C4-2B (cell line): ENCODE measurements at regions not wholly inside any gene's neighbourhood (a gene's known extent, or its start where the extent isn't known, plus 50 kb on each side); places are given as distances from the start of the nearest gene placed in this dataset.

Source experiments
- H3K27ac ChIP-seq: fragments of 450-650 bp; 2 replicates; pipeline ENCODE4 v1.5.1; 2017
- ZFX ChIP-seq: fragments of 450-650 bp; IDR thresholded peaks from 2 replicates; pipeline ENCODE4 v1.6.1; 2017
- TF ChIP-seq, protein P1 (sequence below): fragments of 450-650 bp; conservative IDR thresholded peaks from 2 replicates; pipeline ENCODE4 v1.5.1; 2017; ENCODE audit warnings: mild to moderate bottlenecking

- no peak overlapping the region for H3K27ac ChIP-seq
- TF ChIP-seq ZFX, result no peak
- TF ChIP-seq, protein P1, sequence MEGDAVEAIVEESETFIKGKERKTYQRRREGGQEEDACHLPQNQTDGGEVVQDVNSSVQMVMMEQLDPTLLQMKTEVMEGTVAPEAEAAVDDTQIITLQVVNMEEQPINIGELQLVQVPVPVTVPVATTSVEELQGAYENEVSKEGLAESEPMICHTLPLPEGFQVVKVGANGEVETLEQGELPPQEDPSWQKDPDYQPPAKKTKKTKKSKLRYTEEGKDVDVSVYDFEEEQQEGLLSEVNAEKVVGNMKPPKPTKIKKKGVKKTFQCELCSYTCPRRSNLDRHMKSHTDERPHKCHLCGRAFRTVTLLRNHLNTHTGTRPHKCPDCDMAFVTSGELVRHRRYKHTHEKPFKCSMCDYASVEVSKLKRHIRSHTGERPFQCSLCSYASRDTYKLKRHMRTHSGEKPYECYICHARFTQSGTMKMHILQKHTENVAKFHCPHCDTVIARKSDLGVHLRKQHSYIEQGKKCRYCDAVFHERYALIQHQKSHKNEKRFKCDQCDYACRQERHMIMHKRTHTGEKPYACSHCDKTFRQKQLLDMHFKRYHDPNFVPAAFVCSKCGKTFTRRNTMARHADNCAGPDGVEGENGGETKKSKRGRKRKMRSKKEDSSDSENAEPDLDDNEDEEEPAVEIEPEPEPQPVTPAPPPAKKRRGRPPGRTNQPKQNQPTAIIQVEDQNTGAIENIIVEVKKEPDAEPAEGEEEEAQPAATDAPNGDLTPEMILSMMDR, result no peak
These were observed 150.9 kb downstream of the EMP1 start for GRCh38 chr12:13347241-13348043.

- no peak overlapping the region for H3K27ac ChIP-seq
- TF ChIP-seq, protein P1, result no peak
- TF ChIP-seq ZFX, result no peak
These were observed 149.2 kb downstream of the EMP1 start for GRCh38 chr12:13345722-13346121.

- H3K27ac ChIP-seq, result no peak overlapping the region
- no peak for TF ChIP-seq ZFX
- TF ChIP-seq, protein P1, result no peak
These were observed 146.8 kb downstream of the EMP1 start for GRCh38 chr12:13343375-13343774.

DNA sequence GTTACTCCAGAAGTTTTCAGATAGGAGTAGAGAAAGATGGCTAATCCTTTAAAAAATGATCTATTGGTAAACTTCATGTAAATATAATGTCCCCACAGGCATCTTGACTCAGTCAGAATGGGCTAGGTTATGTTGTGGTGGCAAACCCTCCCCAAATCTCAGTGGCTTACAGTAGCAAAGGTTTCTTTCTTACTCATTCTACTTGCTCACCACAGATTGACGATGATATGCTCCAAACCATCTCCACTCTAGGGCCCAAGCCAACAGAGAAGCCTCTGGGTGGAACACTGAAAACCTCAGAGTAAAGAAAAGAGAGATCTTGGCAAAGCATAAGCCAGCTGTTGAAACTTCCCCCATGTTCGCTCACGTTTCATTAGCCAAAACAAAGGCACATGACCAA is 146.4 kb downstream of the EMP1 start:
- H3K27ac ChIP-seq, result no peak overlapping the region

DNA sequence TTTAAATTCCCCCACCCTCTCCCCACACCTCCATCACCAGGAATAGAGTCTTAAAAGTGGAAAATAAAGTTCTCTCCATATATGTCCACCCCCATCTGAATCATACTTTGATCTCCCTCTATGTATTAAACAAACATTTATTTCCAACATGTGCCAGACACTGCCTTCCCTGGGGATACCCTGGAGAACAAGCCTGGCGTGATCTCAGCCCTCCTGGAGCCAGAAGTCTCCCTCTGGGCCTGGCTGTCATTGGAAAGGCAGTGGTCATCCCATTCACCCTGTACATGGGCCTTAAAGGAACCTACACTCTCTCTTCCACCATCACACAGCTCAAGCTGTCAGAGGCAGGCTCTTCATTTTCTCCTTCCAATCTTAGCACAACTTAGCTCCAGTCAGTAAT is 143.6 kb downstream of the EMP1 start:
- no peak for TF ChIP-seq ZFX
- TF ChIP-seq, protein P1, result no peak
- H3K27ac ChIP-seq, result no peak overlapping the region

More for the DNA sequence above, 146.4 kb downstream of the EMP1 start:
- TF ChIP-seq, protein P1, result no peak
- TF ChIP-seq ZFX, result no peak

DNA sequence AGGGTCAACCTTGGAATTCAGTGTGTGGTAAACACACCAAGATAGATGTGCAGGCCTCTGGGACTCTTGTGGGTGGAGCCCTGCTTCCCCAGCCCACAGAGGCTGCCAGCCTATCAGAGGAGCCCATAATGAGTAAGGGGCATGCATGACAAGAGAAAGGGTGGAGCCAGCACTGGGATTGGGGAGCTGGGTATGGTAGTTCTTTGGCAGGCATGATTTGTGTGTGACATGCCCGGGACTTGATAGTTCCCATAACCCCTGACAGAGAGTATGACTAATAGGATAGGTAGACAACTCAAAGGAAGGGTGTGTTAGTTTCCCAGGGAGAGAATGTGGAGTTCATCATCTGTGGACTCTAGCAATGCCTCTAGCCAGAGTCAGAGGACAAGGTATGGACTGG is 143.0 kb downstream of the EMP1 start:
- no peak overlapping the region for H3K27ac ChIP-seq
- no peak for TF ChIP-seq ZFX
- TF ChIP-seq, protein P1, result no peak

DNA sequence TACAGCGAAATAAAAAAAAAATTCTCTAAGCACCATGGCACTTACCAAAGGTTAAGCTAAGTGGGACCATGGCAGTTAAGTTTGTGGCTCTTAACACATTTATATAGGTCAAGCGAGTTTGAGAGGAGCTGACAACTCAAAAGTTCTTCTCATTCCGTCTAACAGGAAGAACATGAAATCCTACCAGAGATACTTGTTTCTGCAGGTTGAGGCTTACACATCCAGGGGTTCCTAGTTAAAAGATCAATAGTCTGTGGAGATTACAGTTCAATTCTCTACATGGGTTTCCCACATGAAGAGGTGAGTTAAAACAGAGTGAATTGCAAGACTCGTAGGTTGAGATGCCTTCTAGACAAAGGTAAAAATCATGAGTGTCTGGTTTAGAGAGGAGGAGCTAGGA is 142.6 kb downstream of the EMP1 start:
- no peak for TF ChIP-seq ZFX
- TF ChIP-seq, protein P1, result no peak
- H3K27ac ChIP-seq, result no peak overlapping the region
